ENCODE measurements at regions not wholly inside any gene's neighbourhood (a gene's known extent, or its start where the extent isn't known, plus 50 kb on each side); places are given as distances from the start of the nearest gene placed in this dataset.

- TF ChIP-seq CEBPB (IDR thresholded peaks at IDR 0.05) (no peak), YY1 (IDR thresholded peaks at IDR 0.05; ENCODE audit: low read depth) (no peak), NFIC (IDR thresholded peaks at IDR 0.05) (no peak), RAD21 (IDR thresholded peaks at IDR 0.05; ENCODE audit: low read depth) (no peak), EP300 (IDR thresholded peaks at IDR 0.05; ENCODE audit: borderline replicate concordance) (no peak), CREB1 (IDR thresholded peaks at IDR 0.05; ENCODE audit: low read depth) (no peak), MAX (IDR thresholded peaks at IDR 0.05) (no peak), TAF1 (IDR thresholded peaks at IDR 0.05; ENCODE audit: low read depth) (no peak), TEAD4 (IDR thresholded peaks at IDR 0.05) (no peak)
- TF ChIP-seq, protein P1, sequence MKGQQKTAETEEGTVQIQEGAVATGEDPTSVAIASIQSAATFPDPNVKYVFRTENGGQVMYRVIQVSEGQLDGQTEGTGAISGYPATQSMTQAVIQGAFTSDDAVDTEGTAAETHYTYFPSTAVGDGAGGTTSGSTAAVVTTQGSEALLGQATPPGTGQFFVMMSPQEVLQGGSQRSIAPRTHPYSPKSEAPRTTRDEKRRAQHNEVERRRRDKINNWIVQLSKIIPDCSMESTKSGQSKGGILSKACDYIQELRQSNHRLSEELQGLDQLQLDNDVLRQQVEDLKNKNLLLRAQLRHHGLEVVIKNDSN (IDR thresholded peaks at IDR 0.05), result no peak
Measured at GRCh38 chr4:45100956-45101818, 374.8 kb upstream of the GNPDA2 start.

Data from Ishikawa (cell line).